ENCODE measurements at regions not wholly inside any gene's neighbourhood (a gene's known extent, or its start where the extent isn't known, plus 50 kb on each side); places are given as distances from the start of the nearest gene placed in this dataset.

- TF ChIP-seq CTCF (IDR thresholded peaks at IDR 0.05; ENCODE audit: low read depth, low read length) (no peak), POLR2A (IDR thresholded peaks at IDR 0.05; ENCODE audit: extremely low read depth, insufficient read length) (no peak), MAX (IDR thresholded peaks at IDR 0.05; ENCODE audit: low read depth, low read length) (no peak), MYC (IDR thresholded peaks at IDR 0.05; ENCODE audit: low read depth, low read length) (no peak)
These were observed 441.1 kb upstream of the SEMA3D start for GRCh38 chr7:85627791-85628586.

Data from NB4 (cell line).